Endothelial cell of umbilical vein (primary cell): ENCODE measurements at regions not wholly inside any gene's neighbourhood (a gene's known extent, or its start where the extent isn't known, plus 50 kb on each side); places are given as distances from the start of the nearest gene placed in this dataset.
"Not testable (repeated sequence)": the region's sequence is repeated elsewhere in the genome, so short reads cannot be mapped to it uniquely, and the experiment has no call there.

Source experiments
- FOS ChIP-seq: IDR thresholded peaks from 2 replicates; pipeline ENCODE4 v1.6.1; 2011; ENCODE audit warnings: mild to moderate bottlenecking, low read length, moderate library complexity, borderline replicate concordance; ENCODE audit not compliant: insufficient read depth
- JUN ChIP-seq: IDR thresholded peaks from 2 replicates; pipeline ENCODE4 v1.6.1; 2011; ENCODE audit warnings: borderline replicate concordance, low read depth; ENCODE audit not compliant: insufficient read length, insufficient read depth
- MYC ChIP-seq: IDR thresholded peaks from one replicate; pipeline ENCODE4 v1.6.1; 2011; ENCODE audit warnings: mild to moderate bottlenecking, low read depth, low read length
- POLR2A ChIP-seq: IDR thresholded peaks from 2 replicates; pipeline ENCODE4 v1.6.1; 2012; ENCODE audit warnings: low read depth, mild to moderate bottlenecking, control low read depth, low read length
- POLR2AphosphoS5 ChIP-seq: IDR thresholded peaks from 2 replicates; pipeline ENCODE4 v1.6.1; 2012; ENCODE audit warnings: low read depth, mild to moderate bottlenecking, control low read depth, low read length, moderate library complexity; ENCODE audit not compliant: insufficient read depth
- TF ChIP-seq, protein P1 (sequence below), 2 donors: IDR thresholded peaks; 1 replicate in 1 of 2; 2 replicates in 1 of 2; pipeline ENCODE4 v1.5.1; 2011; ENCODE audit warnings: low read length in 2 of 2, mild to moderate bottlenecking in 2 of 2, moderate library complexity in 2 of 2, control low read depth in 1 of 2, inconsistent platforms in 1 of 2, low read depth in 1 of 2; ENCODE audit not compliant: insufficient read depth in 1 of 2; ENCODE audit errors: extremely low read depth in 1 of 2
- TF ChIP-seq, protein P2 (sequence below): IDR thresholded peaks from 2 replicates; pipeline ENCODE4 v1.6.1; 2011; ENCODE audit not compliant: insufficient read depth, insufficient read length

DNA sequence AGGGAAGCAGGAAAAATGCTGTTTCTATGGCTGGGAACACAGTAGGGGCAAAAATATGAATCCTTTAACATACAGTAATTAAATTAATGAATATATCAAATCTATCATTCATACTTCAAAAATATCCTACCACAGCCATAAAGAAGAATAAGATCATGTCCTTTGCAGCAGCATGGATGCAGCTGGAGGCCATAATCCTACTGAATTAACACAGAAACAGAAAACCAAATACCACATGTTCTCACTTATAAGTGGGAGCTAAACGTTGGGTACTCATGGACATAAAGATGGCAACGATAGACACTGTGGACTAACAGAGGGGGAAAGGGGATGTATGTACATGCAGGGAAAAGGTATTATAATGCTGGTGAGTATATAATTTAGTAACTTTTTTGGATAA is 137.2 kb upstream of the APC start:
- TF ChIP-seq, protein P1, sequence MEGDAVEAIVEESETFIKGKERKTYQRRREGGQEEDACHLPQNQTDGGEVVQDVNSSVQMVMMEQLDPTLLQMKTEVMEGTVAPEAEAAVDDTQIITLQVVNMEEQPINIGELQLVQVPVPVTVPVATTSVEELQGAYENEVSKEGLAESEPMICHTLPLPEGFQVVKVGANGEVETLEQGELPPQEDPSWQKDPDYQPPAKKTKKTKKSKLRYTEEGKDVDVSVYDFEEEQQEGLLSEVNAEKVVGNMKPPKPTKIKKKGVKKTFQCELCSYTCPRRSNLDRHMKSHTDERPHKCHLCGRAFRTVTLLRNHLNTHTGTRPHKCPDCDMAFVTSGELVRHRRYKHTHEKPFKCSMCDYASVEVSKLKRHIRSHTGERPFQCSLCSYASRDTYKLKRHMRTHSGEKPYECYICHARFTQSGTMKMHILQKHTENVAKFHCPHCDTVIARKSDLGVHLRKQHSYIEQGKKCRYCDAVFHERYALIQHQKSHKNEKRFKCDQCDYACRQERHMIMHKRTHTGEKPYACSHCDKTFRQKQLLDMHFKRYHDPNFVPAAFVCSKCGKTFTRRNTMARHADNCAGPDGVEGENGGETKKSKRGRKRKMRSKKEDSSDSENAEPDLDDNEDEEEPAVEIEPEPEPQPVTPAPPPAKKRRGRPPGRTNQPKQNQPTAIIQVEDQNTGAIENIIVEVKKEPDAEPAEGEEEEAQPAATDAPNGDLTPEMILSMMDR (IDR thresholded peaks at IDR 0.05; ENCODE audit: extremely low read depth in 1 of 2, insufficient read depth in 1 of 2, low read depth in 1 of 2, low read length in 2 of 2): not testable (repeated sequence)
- TF ChIP-seq MYC, POLR2AphosphoS5, JUN, POLR2A, FOS: not testable (repeated sequence)
- TF ChIP-seq, protein P2, sequence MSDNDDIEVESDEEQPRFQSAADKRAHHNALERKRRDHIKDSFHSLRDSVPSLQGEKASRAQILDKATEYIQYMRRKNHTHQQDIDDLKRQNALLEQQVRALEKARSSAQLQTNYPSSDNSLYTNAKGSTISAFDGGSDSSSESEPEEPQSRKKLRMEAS: not testable (repeated sequence)
